ENCODE measurements at regions not wholly inside any gene's neighbourhood (a gene's known extent, or its start where the extent isn't known, plus 50 kb on each side); places are given as distances from the start of the nearest gene placed in this dataset.

DNA sequence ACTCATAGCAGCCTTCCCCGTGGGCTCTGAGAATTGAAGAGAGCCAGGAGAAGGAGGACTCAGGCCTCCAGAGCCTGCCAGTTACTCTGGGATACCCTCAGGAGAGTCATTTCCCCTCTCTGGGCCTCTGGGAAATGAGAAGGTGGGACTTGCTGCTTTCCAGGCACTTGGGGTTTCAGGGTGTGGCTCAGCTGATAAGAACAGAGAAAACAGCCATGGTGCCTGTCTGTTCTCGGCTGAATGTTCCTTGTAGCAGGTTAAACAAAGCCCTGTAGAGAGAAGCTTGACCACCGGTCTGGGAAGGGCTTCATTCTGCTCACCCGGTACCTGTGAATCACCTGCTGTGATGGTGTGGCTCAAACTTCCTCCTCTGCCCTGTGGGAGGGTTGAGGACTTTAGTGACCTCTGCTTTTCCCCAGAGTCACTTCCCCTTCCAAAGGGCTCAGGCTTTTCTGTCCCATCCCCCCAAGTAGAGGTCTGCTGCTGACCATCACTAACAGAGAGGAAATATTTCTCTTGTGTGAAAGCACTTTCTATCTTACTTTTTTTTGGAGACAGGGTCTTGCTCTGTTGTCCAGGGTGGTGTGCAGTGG, 212.4 kb upstream of the GALNT17 start:
- H4K20me1 ChIP-seq (replicated peaks; ENCODE audit: control insufficient read depth, extremely low read depth, insufficient read depth, low read length) = no peaks in the 10 kb centered on the region
- H3K4me2 ChIP-seq (ENCODE audit: insufficient read depth, low read length) = no peak overlapping the region
- peaks cover 2% of the 10 kb centered on the region for H3K9me3 ChIP-seq (replicated peaks; ENCODE audit: control insufficient read depth, insufficient read depth, low read length)
- ChIA-PET POLR2A (no interaction called here), CTCF (no interaction called here)
- no peaks in the 10 kb centered on the region for H3K9me1 ChIP-seq (replicated peaks; ENCODE audit: control insufficient read depth, extremely low read depth, insufficient read depth, low read length)
- no peak overlapping the region for H3K4me3 ChIP-seq (replicated peaks in 1 of 3; ENCODE audit: insufficient read depth in 1 of 3, low read depth in 1 of 3, low read length in 3 of 3)
- BruUV-seq (replicated peaks) = no TSS peak
- TF ChIP-seq FOS (IDR thresholded peaks at IDR 0.05; ENCODE audit: borderline replicate concordance, insufficient read depth, low read length) (no peak), GATA2 (IDR thresholded peaks at IDR 0.05; ENCODE audit: insufficient read depth, insufficient read length, low read depth, low read length) (no peak), EZH2 (IDR thresholded peaks at IDR 0.05; ENCODE audit: borderline replicate concordance, low read depth, low read length, severe bottlenecking) (no peak), MYC (IDR thresholded peaks at IDR 0.05; ENCODE audit: low read depth, low read length) (no peak), POLR2AphosphoS5 (IDR thresholded peaks at IDR 0.05; ENCODE audit: insufficient read depth, low read depth, low read length) (no peak), JUN (IDR thresholded peaks at IDR 0.05; ENCODE audit: borderline replicate concordance, insufficient read depth, insufficient read length, low read depth) (no peak), POLR2A (IDR thresholded peaks at IDR 0.05; ENCODE audit: low read depth, low read length) (no peak)
- TF ChIP-seq, protein P1, sequence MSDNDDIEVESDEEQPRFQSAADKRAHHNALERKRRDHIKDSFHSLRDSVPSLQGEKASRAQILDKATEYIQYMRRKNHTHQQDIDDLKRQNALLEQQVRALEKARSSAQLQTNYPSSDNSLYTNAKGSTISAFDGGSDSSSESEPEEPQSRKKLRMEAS (IDR thresholded peaks at IDR 0.05; ENCODE audit: insufficient read depth, insufficient read length) = no peak
- TF ChIP-seq, protein P2, sequence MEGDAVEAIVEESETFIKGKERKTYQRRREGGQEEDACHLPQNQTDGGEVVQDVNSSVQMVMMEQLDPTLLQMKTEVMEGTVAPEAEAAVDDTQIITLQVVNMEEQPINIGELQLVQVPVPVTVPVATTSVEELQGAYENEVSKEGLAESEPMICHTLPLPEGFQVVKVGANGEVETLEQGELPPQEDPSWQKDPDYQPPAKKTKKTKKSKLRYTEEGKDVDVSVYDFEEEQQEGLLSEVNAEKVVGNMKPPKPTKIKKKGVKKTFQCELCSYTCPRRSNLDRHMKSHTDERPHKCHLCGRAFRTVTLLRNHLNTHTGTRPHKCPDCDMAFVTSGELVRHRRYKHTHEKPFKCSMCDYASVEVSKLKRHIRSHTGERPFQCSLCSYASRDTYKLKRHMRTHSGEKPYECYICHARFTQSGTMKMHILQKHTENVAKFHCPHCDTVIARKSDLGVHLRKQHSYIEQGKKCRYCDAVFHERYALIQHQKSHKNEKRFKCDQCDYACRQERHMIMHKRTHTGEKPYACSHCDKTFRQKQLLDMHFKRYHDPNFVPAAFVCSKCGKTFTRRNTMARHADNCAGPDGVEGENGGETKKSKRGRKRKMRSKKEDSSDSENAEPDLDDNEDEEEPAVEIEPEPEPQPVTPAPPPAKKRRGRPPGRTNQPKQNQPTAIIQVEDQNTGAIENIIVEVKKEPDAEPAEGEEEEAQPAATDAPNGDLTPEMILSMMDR (IDR thresholded peaks at IDR 0.05; ENCODE audit: extremely low read depth in 1 of 2, insufficient read depth in 1 of 2, low read depth in 1 of 2, low read length in 2 of 2) = no peak
- no peaks in the 10 kb centered on the region for H3K79me2 ChIP-seq (ENCODE audit: control insufficient read depth, insufficient read depth, low read length)
- intact Hi-C loops (cut with micrococcal nuclease) = no loop called here
- no peaks in the 10 kb centered on the region for H3K27me3 ChIP-seq (ENCODE audit: control insufficient read depth in 2 of 2, insufficient read depth in 2 of 2, low read length in 2 of 2)
- FAIRE-seq (no peak), DNase-seq (ENCODE audit: low read depth, low spot score) (no peak)
- H2AFZ ChIP-seq (ENCODE audit: low read depth, low read length) = no peak overlapping the region
- H3K4me1 ChIP-seq (ENCODE audit: control insufficient read depth, extremely low read depth, insufficient read depth, low read length) = no peaks in the 10 kb centered on the region
- no peaks in the 10 kb centered on the region for H3K36me3 ChIP-seq (ENCODE audit: control insufficient read depth in 2 of 2, extremely low read depth in 1 of 2, insufficient read depth in 2 of 2, low read length in 2 of 2)
- dilution Hi-C loops (cut with MboI; ENCODE audit: extremely low pct_ligation_motif_present, low sequenced_read_pairs) = no loop called here
- no peak overlapping the region for H3K27ac ChIP-seq (ENCODE audit: insufficient read depth, low read depth, low read length)
- H3K9ac ChIP-seq (replicated peaks; ENCODE audit: extremely low read depth, insufficient read depth, low read length) = no peak overlapping the region
